Activated effector memory CD4-positive, alpha-beta T cell treated with Interleukin-2 at 50 U/mL for 16 hours (primary cell): ENCODE measurements at regions not wholly inside any gene's neighbourhood (a gene's known extent, or its start where the extent isn't known, plus 50 kb on each side); places are given as distances from the start of the nearest gene placed in this dataset.
A peak's percentile ranks its signal among the peaks of the same experiment; 100 is the strongest.

Source experiments
- DNase-seq: peaks from one replicate; pipeline ENCODE4 v3.0.0-alpha.2; 2020

GRCh38 chr2:147100406-147101035 is 744.3 kb upstream of the ACVR2A start:
- DNase-seq = no peak

DNA sequence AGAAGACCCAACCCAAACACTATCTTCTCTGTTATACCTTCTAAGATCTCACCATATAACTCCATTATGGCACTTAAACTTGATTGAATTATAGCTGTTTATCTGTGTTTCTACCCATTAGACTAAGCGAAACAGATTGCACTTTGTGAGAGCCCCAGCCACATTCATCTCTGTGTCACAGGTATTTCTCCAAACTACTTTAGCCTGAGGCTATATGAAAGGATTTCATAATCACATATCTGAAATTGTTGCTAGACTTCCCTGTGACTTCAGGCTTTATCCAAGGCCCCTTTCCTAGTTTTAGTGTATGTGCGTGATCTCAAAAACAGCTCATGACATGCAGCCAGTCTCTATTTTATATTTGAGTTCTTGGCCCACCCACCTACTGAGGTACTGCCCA is 745.0 kb upstream of the ACVR2A start:
- no peak for DNase-seq

DNA sequence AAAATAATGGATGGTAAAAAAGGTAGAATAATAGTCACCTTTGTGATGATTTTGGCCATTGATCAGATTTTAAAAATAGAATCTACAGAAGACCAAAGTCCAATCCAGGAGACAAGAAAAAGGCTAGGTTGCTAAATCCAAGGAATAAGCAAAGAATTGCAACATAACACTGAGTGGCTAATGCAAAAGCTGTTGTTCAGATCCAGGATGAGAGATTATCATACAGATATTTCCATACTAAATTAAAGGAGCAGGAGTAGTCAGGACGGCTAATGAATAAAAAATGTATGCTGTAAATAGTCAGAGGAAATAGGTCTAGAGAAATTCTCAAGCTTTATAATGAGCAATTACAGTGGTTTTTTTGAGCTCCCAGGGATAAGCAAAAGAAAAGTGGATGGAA is 745.9 kb upstream of the ACVR2A start:
- DNase-seq = no peak

DNA sequence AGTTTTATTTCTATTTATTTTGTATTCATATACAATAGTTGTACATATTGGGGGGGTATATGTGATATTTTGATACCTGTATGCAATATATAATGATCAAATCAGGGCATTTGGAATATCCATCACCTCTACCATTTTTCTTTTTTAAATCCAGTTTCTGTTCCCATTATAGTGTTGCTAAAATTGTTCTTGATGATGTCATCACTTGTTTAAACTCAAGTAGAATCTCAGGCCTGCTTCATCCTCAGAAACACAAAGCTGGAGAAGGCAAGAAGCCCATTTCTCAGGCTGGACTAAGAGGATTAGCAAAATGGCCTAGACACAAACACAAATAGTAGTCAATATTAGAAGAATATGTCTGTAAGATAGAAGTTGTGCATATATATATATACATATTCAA is 747.1 kb upstream of the ACVR2A start:
- DNase-seq = no peak

GRCh38 chr2:147096671-147097070 is 748.2 kb upstream of the ACVR2A start:
- no peak for DNase-seq

- no peak for DNase-seq
These were observed 749.5 kb upstream of the ACVR2A start for GRCh38 chr2:147095376-147095775.

- DNase-seq = no peak
These were observed 750.8 kb upstream of the ACVR2A start for GRCh38 chr2:147094077-147094476.

- no peak for DNase-seq
These were observed 752.6 kb upstream of the ACVR2A start for GRCh38 chr2:147092266-147092665.

- no peak for DNase-seq
These were observed 753.4 kb upstream of the ACVR2A start for GRCh38 chr2:147091448-147091847.

- no peak for DNase-seq
These were observed 756.0 kb upstream of the ACVR2A start for GRCh38 chr2:147088871-147089270.

GRCh38 chr2:147086715-147087114 is 758.1 kb upstream of the ACVR2A start:
- DNase-seq = no peak

DNA sequence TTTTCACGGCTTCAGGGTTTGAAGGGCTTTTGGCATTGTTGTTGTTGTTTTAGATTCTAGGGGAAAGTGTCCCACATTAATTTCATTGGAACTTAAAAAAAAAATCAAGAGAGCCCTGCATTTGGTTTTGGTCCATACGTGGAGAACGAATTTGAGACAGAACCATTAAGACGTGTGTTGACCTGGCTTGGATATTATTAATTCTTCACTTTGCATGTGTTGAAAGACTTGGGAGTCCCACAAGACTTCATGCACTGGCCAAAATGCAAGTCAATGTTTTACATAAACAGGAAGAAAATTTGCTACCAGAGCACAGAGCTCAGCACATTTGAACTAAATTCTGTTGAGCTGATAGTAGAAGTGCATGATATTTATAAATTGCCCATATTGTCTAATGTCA is 761.2 kb upstream of the ACVR2A start:
- DNase-seq = no peak

DNA sequence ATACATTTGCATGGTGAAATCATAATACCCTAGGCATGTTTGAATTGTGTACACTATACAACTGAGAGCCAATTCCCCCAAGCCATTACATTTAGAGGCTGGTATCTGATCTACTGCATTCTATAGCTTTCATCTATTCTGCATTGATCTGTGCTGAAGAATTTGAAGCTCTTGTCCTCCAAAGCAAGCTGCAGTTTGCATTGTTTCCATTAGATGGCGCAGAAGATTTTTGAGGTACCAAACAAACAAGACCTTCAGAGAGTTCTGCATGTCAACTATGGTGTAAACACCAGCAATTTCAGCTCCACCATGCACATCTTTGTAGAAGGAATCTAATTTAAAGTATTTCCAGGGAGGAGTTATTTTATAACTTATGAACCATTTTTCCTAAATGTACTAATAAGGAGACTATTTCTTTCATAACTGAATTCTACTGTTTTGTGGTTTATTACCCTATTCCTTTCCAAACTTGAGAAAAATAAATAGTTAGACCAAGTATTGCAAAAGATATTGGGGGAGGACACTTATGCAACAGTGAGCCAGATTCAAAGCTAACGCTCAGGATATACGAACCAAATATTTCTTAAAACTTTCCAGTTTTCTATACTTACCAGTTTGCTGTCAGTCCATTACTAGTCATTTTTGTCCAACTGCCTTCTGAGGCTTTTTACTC is 761.8 kb upstream of the ACVR2A start:
- no peak for DNase-seq

DNA sequence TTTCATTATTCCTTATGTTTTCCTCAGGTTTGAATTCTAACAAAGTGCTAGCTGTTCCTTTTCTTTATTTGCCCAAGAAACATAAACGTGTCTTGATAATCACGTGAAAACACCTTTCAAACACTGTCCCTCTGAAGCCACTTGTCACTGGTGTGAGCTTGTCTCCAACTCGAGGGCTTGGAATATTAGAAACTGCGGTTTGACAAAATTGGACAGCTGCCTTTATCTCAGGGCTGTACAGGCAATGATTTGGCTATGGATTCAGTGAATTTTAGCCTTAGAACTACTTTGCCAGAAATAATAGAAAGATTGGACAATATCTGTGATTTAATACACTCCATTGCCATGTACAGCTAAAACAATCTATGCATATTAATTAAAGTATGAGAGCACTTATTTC is 763.0 kb upstream of the ACVR2A start:
- DNase-seq = no peak

DNA sequence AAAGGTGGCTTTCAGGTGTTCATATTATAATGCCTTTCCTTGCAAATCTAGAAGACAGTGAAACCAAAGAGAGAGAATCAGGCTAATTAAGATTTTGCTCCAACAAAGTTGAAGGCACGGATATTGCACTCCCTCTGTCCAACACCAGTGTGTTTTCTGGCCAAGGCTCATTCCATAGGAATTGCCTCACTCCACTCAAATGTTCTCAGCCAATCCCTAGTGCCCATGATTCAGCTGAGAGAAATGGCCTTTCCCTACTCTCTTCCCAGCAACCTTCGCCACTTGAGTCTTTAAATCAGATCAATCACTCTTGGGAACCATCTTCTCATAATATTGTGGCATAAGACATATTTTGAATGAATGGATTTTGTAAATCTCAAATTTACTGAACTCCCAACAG is 768.2 kb upstream of the ACVR2A start:
- no peak for DNase-seq

DNA sequence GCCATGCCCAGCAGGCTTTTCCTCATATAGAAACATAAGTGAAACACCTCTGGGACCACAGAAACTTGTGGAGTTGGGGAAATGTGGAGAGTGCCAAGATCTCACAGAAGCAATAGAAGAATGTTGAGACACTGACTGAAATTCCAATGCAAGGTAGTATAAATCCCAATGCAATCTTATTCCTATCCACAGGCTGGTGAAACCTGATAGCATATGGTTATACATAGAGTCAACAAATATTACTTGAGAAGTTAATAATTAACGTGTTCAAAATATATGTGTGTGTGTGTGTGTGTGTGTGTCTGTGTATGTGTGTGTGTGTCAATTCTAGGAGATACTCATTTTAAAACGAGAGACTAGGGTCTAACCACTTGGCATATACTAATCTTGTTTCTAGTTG is 776.8 kb upstream of the ACVR2A start:
- DNase-seq = no peak

DNA sequence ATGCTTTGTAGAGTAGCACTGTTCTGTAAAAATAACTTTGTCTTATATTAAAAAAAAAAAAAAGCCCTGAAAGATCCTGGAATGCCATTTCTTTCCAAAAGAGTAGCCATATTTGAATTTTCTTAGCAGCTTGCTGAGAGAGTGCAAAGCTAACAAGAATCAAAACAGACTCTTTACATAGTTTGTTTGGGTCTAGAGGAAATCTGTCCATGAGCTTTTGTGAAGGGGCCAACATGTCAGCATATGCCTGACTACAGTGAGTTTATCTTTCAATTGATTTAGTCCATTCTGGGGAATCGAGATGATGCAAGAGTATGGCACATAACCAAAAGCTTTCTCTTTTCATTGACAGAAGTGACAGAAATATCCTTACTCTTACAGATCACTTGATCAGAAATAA is 777.7 kb upstream of the ACVR2A start:
- no peak for DNase-seq

GRCh38 chr2:147062073-147062472 is 782.8 kb upstream of the ACVR2A start:
- DNase-seq = no peak

DNA sequence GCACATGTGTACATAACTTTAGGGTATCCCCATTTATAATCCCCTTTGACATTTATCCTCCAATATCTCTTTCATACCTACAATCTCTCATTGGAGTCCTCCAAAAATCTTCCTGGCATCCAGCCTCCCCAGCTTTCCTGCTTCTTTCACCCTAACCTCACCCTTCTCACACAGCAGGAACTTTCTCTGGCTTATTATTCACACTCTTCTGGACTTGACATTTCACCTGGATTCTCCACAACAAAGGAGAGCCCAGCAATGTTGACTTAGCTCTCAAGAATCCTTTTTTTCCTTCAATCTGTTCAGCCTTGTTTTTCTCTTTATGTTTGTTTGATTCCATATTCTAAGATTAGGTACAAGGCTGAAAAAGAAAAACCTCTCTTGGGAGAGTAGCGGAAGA is 783.6 kb upstream of the ACVR2A start:
- no peak for DNase-seq

GRCh38 chr2:147057892-147058490 is 786.8 kb upstream of the ACVR2A start:
- no peak for DNase-seq

- no peak for DNase-seq
These were observed 793.0 kb upstream of the ACVR2A start for GRCh38 chr2:147051814-147052213.

GRCh38 chr2:147051248-147051647 is 793.6 kb upstream of the ACVR2A start:
- DNase-seq = no peak

DNA sequence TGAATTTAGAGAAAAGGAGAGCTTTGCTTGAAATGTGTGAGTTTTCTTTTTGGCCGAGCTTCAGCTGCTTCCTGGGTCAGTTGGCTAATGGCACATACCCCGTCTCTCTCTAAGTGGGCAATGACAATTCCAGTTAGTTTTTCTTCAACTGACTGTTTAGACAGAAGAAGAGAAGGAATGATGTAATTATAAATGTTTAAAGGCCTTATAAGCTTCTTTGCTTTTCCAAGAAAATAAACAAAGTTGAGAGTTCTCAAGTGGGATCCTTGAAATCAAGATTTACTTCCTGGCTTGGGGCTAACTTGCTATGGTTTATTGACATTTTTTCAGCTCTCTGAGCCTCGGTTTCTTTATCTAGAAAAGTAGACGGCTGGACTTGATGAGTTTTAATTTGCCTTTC is 794.9 kb upstream of the ACVR2A start:
- DNase-seq = no peak

- no peak for DNase-seq
These were observed 798.4 kb upstream of the ACVR2A start for GRCh38 chr2:147046473-147046872.

DNA sequence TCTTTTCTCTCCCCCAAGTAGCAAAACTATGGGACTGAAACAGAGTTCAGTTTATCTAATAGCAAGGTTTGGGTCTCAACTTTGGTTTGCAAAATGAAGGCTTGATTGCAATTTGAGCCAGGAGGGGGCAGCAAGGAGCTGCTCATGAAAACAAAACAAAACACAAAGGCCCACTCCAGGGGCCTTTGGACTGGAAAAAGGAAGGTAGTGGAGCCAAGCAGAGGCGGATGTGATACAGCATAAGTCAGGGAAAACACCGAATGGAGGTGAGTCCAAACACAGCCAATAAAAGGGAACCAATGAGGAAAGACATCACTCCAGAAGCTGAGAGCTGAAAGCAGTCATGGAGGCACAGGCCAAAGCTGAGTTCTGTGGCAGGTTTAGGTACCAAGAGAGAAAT is 799.7 kb upstream of the ACVR2A start:
- DNase-seq = peak; percentile 7
